ENCODE measurements at regions not wholly inside any gene's neighbourhood (a gene's known extent, or its start where the extent isn't known, plus 50 kb on each side); places are given as distances from the start of the nearest gene placed in this dataset.

GRCh38 chr12:63406781-63407180 lies 255.8 kb upstream of the AVPR1A start:
- no peak overlapping the region for H3K4me3 ChIP-seq (ENCODE audit: low read depth, low read length)
- DNase-seq (ENCODE audit: low read depth), result no peak
- TF ChIP-seq CTCF (conservative IDR thresholded peaks at IDR 0.05; ENCODE audit: low read depth, low read length), result no peak

GRCh38 chr12:63404611-63405010 lies 253.6 kb upstream of the AVPR1A start:
- no peak for DNase-seq (ENCODE audit: low read depth)
- TF ChIP-seq CTCF (conservative IDR thresholded peaks at IDR 0.05; ENCODE audit: low read depth, low read length), result no peak
- no peak overlapping the region for H3K4me3 ChIP-seq (ENCODE audit: low read depth, low read length)

- H3K4me3 ChIP-seq (ENCODE audit: low read depth, low read length), result no peak overlapping the region
- DNase-seq (ENCODE audit: low read depth), result no peak
- TF ChIP-seq CTCF (conservative IDR thresholded peaks at IDR 0.05; ENCODE audit: low read depth, low read length), result no peak
Observed at GRCh38 chr12:63403256-63403655, 252.3 kb upstream of the AVPR1A start.

GRCh38 chr12:63400718-63401117 lies 249.7 kb upstream of the AVPR1A start:
- peak; percentile 46 for DNase-seq (ENCODE audit: low read depth)
- TF ChIP-seq CTCF (conservative IDR thresholded peaks at IDR 0.05; ENCODE audit: low read depth, low read length), result no peak
- H3K4me3 ChIP-seq (ENCODE audit: low read depth, low read length), result no peak overlapping the region

- no peak overlapping the region for H3K4me3 ChIP-seq (ENCODE audit: low read depth, low read length)
- TF ChIP-seq CTCF (conservative IDR thresholded peaks at IDR 0.05; ENCODE audit: low read depth, low read length), result no peak
Observed at GRCh38 chr12:63400318-63400717, 249.3 kb upstream of the AVPR1A start.

GRCh38 chr12:63397807-63398206 lies 246.8 kb upstream of the AVPR1A start:
- DNase-seq (ENCODE audit: low read depth), result no peak
- TF ChIP-seq CTCF (conservative IDR thresholded peaks at IDR 0.05; ENCODE audit: low read depth, low read length), result no peak
- no peak overlapping the region for H3K4me3 ChIP-seq (ENCODE audit: low read depth, low read length)

More at GRCh38 chr12:63400318-63400717, 249.3 kb upstream of the AVPR1A start:
- no peak for DNase-seq (ENCODE audit: low read depth)

GRCh38 chr12:63396135-63396534 lies 245.1 kb upstream of the AVPR1A start:
- no peak for DNase-seq (ENCODE audit: low read depth)
- H3K4me3 ChIP-seq (ENCODE audit: low read depth, low read length), result no peak overlapping the region
- TF ChIP-seq CTCF (conservative IDR thresholded peaks at IDR 0.05; ENCODE audit: low read depth, low read length), result no peak

Measured in epithelial cell of proximal tubule (primary cell).